ENCODE measurements at regions not wholly inside any gene's neighbourhood (a gene's known extent, or its start where the extent isn't known, plus 50 kb on each side); places are given as distances from the start of the nearest gene placed in this dataset.

- TF ChIP-seq FOXP2 (optimal IDR thresholded peaks at IDR 0.05; ENCODE audit: borderline replicate concordance, extremely low read depth, extremely low read length, insufficient read depth) (no peak), TAF1 (IDR thresholded peaks at IDR 0.05; ENCODE audit: borderline replicate concordance, insufficient read depth, low read length) (no peak), POLR2AphosphoS5 (IDR thresholded peaks at IDR 0.05; ENCODE audit: low read depth, low read length) (no peak), SIN3A (IDR thresholded peaks at IDR 0.05; ENCODE audit: borderline replicate concordance, insufficient read depth, low read length) (no peak), REST (IDR thresholded peaks at IDR 0.05; ENCODE audit: insufficient read depth in 1 of 2, low read depth in 2 of 2, low read length in 2 of 2) (no peak)
These were observed 63.9 kb upstream of the CREB1 start for GRCh38 chr2:207465894-207466293.
